ENCODE measurements at regions not wholly inside any gene's neighbourhood (a gene's known extent, or its start where the extent isn't known, plus 50 kb on each side); places are given as distances from the start of the nearest gene placed in this dataset.

- TF ChIP-seq CTCF (IDR thresholded peaks at IDR 0.05; ENCODE audit: low read depth, low read length), result no peak
- no peak for TF ChIP-seq POLR2A (IDR thresholded peaks at IDR 0.05; ENCODE audit: extremely low read depth, insufficient read length)
- no peak for TF ChIP-seq MAX (IDR thresholded peaks at IDR 0.05; ENCODE audit: low read depth, low read length)
- no peak for TF ChIP-seq MYC (IDR thresholded peaks at IDR 0.05; ENCODE audit: low read depth, low read length)
These were observed 170.6 kb upstream of the EPHA3 start for GRCh38 chr3:88936831-88937230.

All from NB4 (cell line).